ENCODE measurements at regions not wholly inside any gene's neighbourhood (a gene's known extent, or its start where the extent isn't known, plus 50 kb on each side); places are given as distances from the start of the nearest gene placed in this dataset.

DNA sequence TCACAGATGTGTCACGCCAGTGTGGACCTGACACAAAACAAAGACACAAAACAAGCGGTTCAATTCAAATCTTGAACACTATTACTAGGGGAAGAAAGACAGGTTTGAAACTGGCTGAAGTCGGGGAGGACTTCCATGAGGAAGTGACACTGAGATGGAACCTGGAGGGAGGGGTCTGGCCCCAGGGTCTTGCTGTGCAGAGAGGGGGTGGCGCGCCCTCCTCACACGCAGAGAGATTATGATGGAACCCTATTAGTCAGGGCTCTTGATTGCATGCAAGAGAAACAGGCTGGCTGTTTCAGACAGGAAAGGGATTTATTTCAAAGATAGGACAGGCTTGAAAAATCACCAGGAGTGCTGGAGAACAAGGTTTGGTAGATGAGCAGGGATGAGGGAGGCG lies 363.6 kb upstream of the HS6ST1 start:
- TF ChIP-seq, protein P1, sequence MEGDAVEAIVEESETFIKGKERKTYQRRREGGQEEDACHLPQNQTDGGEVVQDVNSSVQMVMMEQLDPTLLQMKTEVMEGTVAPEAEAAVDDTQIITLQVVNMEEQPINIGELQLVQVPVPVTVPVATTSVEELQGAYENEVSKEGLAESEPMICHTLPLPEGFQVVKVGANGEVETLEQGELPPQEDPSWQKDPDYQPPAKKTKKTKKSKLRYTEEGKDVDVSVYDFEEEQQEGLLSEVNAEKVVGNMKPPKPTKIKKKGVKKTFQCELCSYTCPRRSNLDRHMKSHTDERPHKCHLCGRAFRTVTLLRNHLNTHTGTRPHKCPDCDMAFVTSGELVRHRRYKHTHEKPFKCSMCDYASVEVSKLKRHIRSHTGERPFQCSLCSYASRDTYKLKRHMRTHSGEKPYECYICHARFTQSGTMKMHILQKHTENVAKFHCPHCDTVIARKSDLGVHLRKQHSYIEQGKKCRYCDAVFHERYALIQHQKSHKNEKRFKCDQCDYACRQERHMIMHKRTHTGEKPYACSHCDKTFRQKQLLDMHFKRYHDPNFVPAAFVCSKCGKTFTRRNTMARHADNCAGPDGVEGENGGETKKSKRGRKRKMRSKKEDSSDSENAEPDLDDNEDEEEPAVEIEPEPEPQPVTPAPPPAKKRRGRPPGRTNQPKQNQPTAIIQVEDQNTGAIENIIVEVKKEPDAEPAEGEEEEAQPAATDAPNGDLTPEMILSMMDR (IDR thresholded peaks at IDR 0.05; ENCODE audit: poor library complexity, severe bottlenecking) = no peak
- H3K4me3 ChIP-seq (ENCODE audit: severe bottlenecking) = no peak overlapping the region
- DNase-seq (ENCODE audit: low spot score) (no peak), ATAC-seq (ENCODE audit: low read depth) (no peak)
- H3K4me1 ChIP-seq (ENCODE audit: insufficient read depth, poor library complexity, severe bottlenecking) = no peaks in the 10 kb centered on the region
- H3K27ac ChIP-seq (ENCODE audit: poor library complexity, severe bottlenecking) = no peak overlapping the region
- H3K9me3 ChIP-seq (ENCODE audit: severe bottlenecking) = no peaks in the 10 kb centered on the region
- H3K36me3 ChIP-seq (ENCODE audit: low read depth) = no peaks in the 10 kb centered on the region
- no peaks in the 10 kb centered on the region for H3K27me3 ChIP-seq (ENCODE audit: insufficient read depth, poor library complexity, severe bottlenecking)

DNA sequence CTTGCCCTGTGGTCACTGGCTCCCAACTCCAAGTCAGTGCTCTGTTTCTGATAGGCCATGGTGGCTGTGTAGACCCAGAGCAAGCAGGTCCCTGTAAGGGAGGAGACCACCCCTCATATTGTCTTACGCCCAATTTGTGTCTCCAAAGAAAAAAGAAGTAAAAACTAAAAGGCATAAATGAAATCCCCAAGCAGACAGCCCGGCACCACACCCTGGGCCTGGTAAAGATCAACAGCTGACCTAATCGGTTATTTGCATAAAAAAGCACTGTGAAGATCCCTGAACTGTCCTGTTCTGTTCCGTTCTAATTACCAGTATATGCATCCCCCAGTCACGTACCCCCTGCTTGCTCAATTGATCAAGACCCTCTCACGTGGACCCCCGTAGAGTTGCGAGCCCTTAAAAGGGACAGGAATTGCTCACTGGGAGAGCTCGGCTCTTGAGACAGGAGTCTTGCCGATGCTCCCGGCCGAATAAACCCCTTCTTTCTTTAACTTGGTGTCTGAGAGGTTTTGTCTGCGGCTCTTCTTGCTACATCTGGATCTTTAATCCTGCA lies 364.1 kb upstream of the HS6ST1 start:
- Histone ChIP-seq H3K9me3 (ENCODE audit: severe bottlenecking) (no peaks in the 10 kb centered on the region), H3K27ac (ENCODE audit: poor library complexity, severe bottlenecking) (no peak overlapping the region), H3K27me3 (ENCODE audit: insufficient read depth, poor library complexity, severe bottlenecking) (no peaks in the 10 kb centered on the region), H3K4me3 (ENCODE audit: severe bottlenecking) (no peak overlapping the region), H3K4me1 (ENCODE audit: insufficient read depth, poor library complexity, severe bottlenecking) (no peaks in the 10 kb centered on the region), H3K36me3 (ENCODE audit: low read depth) (no peaks in the 10 kb centered on the region)
- TF ChIP-seq, protein P1 (IDR thresholded peaks at IDR 0.05; ENCODE audit: poor library complexity, severe bottlenecking) = no peak
- ATAC-seq (ENCODE audit: low read depth) = no peak
- DNase-seq (ENCODE audit: low spot score) = no peak

DNA sequence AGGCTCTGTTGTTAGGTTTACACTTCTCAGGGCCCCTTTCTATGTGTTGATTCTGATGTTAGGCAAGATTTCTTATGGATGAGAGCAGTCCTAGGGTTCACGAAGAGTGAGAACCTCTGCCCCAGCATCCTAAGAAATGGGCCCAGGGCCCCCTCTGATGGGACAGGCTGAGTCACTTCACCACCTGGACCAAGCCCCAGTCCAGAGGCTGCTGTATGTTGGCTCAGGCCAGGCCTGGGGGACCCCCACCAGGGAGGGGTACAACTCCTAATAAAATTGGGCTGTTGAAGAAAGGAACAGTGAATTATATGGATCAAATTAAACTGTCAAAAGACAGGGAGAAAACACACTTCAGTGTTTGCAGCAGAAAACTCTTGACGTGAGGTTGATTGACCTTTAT lies 365.9 kb upstream of the HS6ST1 start:
- no peaks in the 10 kb centered on the region for H3K4me1 ChIP-seq (ENCODE audit: insufficient read depth, poor library complexity, severe bottlenecking)
- H3K4me3 ChIP-seq (ENCODE audit: severe bottlenecking) = no peak overlapping the region
- no peak for DNase-seq (ENCODE audit: low spot score)
- H3K27me3 ChIP-seq (ENCODE audit: insufficient read depth, poor library complexity, severe bottlenecking) = no peaks in the 10 kb centered on the region
- ATAC-seq (ENCODE audit: low read depth) = no peak
- TF ChIP-seq, protein P1 (IDR thresholded peaks at IDR 0.05; ENCODE audit: poor library complexity, severe bottlenecking) = no peak
- H3K27ac ChIP-seq (ENCODE audit: poor library complexity, severe bottlenecking) = no peak overlapping the region
- no peaks in the 10 kb centered on the region for H3K9me3 ChIP-seq (ENCODE audit: severe bottlenecking)
- H3K36me3 ChIP-seq (ENCODE audit: low read depth) = no peaks in the 10 kb centered on the region

DNA sequence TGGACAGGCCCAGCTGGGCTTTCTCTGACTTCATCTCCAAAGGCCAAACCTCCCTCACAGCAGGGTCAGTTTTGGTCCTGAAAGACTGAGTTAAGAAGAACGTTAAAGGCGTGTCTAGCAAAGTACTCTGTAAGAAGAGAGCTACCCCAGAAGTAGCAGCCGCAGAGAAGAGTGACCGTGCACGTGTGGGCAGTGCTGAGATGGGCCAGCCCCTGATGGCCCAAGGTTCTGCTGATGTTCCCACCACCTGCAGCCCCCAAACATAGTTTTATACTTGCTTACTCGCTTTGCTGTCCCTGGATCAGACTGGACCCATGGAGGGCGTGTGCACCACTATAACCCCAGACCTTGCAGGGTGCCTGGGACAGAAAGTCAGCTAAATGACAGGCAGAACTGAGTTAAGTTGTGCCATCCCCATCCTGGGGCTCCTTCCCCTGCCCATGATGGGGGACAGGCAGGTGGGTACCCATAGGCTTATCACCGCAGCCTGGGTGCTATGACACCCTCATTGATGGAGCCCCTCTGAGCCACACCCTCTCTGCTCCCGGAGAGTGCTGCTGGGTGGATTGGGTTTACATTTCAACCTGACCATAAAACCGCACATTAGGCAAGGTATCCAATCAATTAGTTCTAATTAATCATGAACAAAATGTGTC lies 367.3 kb upstream of the HS6ST1 start:
- no peak for ATAC-seq (ENCODE audit: low read depth)

DNA sequence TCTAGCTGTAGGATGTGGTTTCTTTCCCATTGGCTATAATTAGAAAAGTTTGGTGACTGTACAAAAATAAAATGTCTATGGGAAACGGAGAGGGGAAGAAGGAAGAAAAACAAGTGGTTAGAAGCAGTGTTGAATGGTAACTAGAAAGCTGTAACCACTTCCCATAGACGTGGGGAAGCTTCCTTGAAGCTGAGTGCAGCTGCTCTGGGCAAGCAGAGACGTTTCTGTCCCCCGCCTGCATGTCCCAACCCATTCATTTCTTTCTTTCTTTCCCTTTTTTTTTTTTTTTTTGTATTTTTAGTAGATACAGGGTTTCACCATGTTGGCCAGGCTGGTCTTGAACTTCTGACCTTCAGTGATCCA lies 367.8 kb upstream of the HS6ST1 start:
- no peak overlapping the region for H3K27ac ChIP-seq (ENCODE audit: poor library complexity, severe bottlenecking)
- TF ChIP-seq, protein P1 (IDR thresholded peaks at IDR 0.05; ENCODE audit: poor library complexity, severe bottlenecking) = no peak
- ATAC-seq (ENCODE audit: low read depth) (no peak), DNase-seq (ENCODE audit: low spot score) (no peak)
- no peaks in the 10 kb centered on the region for H3K9me3 ChIP-seq (ENCODE audit: severe bottlenecking)
- H3K4me1 ChIP-seq (ENCODE audit: insufficient read depth, poor library complexity, severe bottlenecking) = no peaks in the 10 kb centered on the region
- no peaks in the 10 kb centered on the region for H3K36me3 ChIP-seq (ENCODE audit: low read depth)
- no peaks in the 10 kb centered on the region for H3K27me3 ChIP-seq (ENCODE audit: insufficient read depth, poor library complexity, severe bottlenecking)
- H3K4me3 ChIP-seq (ENCODE audit: severe bottlenecking) = no peak overlapping the region

More for the DNA sequence above, 367.3 kb upstream of the HS6ST1 start:
- TF ChIP-seq, protein P1 (IDR thresholded peaks at IDR 0.05; ENCODE audit: poor library complexity, severe bottlenecking) = no peak
- no peak for DNase-seq (ENCODE audit: low spot score)
- Histone ChIP-seq H3K4me1 (ENCODE audit: insufficient read depth, poor library complexity, severe bottlenecking) (no peaks in the 10 kb centered on the region), H3K36me3 (ENCODE audit: low read depth) (no peaks in the 10 kb centered on the region), H3K27me3 (ENCODE audit: insufficient read depth, poor library complexity, severe bottlenecking) (no peaks in the 10 kb centered on the region), H3K4me3 (ENCODE audit: severe bottlenecking) (no peak overlapping the region), H3K9me3 (ENCODE audit: severe bottlenecking) (no peaks in the 10 kb centered on the region), H3K27ac (ENCODE audit: poor library complexity, severe bottlenecking) (no peak overlapping the region)
